Tibial nerve (tissue), 3 donors: ENCODE measurements at regions not wholly inside any gene's neighbourhood (a gene's known extent, or its start where the extent isn't known, plus 50 kb on each side); places are given as distances from the start of the nearest gene placed in this dataset.

ENCODE experiments used
- POLR2A ChIP-seq, 2 donors: fragments of 450-650 bp; IDR thresholded peaks; one replicate each; pipeline ENCODE4 v1.6.1; 2017; ENCODE audit warnings: antibody characterized with exemption in 2 of 2, mild to moderate bottlenecking in 2 of 2, moderate library complexity in 2 of 2
- TF ChIP-seq, protein P1 (sequence below), 5 experiments: fragments of 200-600 bp in 3 of 5; fragments of 450-650 bp in 2 of 5; sonication (generic) in 3 of 5; IDR thresholded peaks; one replicate each; pipeline ENCODE4 v1.5.1; 2016 to 2019; ENCODE audit warnings: antibody characterized with exemption in 5 of 5, mild to moderate bottlenecking in 3 of 5, moderate library complexity in 2 of 5

GRCh38 chr10:64840341-64840740 is 1319.1 kb downstream of the REEP3 start:
- TF ChIP-seq, protein P1, sequence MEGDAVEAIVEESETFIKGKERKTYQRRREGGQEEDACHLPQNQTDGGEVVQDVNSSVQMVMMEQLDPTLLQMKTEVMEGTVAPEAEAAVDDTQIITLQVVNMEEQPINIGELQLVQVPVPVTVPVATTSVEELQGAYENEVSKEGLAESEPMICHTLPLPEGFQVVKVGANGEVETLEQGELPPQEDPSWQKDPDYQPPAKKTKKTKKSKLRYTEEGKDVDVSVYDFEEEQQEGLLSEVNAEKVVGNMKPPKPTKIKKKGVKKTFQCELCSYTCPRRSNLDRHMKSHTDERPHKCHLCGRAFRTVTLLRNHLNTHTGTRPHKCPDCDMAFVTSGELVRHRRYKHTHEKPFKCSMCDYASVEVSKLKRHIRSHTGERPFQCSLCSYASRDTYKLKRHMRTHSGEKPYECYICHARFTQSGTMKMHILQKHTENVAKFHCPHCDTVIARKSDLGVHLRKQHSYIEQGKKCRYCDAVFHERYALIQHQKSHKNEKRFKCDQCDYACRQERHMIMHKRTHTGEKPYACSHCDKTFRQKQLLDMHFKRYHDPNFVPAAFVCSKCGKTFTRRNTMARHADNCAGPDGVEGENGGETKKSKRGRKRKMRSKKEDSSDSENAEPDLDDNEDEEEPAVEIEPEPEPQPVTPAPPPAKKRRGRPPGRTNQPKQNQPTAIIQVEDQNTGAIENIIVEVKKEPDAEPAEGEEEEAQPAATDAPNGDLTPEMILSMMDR (IDR thresholded peaks at IDR 0.05), result no peak
- TF ChIP-seq POLR2A (IDR thresholded peaks at IDR 0.05), result no peak
